Lower leg skin (tissue), 3 donors: ENCODE measurements at regions not wholly inside any gene's neighbourhood (a gene's known extent, or its start where the extent isn't known, plus 50 kb on each side); places are given as distances from the start of the nearest gene placed in this dataset.

ENCODE experiments used
- CTCF ChIP-seq, 3 donors: fragments of 450-650 bp; IDR thresholded peaks; one replicate each; pipeline ENCODE4 v1.5.1; 2016; ENCODE audit warnings: antibody characterized with exemption in 3 of 3, mild to moderate bottlenecking in 3 of 3, moderate library complexity in 2 of 3
- POLR2A ChIP-seq, 2 donors: fragments of 450-650 bp; IDR thresholded peaks; one replicate each; pipeline ENCODE4 v1.6.1; 2016 to 2017; ENCODE audit warnings: antibody characterized with exemption in 2 of 2, mild to moderate bottlenecking in 1 of 2, moderate library complexity in 1 of 2

GRCh38 chr16:52742608-52743170 lies 195.7 kb upstream of the TOX3 start:
- TF ChIP-seq POLR2A (IDR thresholded peaks at IDR 0.05): no peak
- no peak for TF ChIP-seq CTCF (IDR thresholded peaks at IDR 0.05)
